ENCODE measurements at regions not wholly inside any gene's neighbourhood (a gene's known extent, or its start where the extent isn't known, plus 50 kb on each side); places are given as distances from the start of the nearest gene placed in this dataset.

DNA sequence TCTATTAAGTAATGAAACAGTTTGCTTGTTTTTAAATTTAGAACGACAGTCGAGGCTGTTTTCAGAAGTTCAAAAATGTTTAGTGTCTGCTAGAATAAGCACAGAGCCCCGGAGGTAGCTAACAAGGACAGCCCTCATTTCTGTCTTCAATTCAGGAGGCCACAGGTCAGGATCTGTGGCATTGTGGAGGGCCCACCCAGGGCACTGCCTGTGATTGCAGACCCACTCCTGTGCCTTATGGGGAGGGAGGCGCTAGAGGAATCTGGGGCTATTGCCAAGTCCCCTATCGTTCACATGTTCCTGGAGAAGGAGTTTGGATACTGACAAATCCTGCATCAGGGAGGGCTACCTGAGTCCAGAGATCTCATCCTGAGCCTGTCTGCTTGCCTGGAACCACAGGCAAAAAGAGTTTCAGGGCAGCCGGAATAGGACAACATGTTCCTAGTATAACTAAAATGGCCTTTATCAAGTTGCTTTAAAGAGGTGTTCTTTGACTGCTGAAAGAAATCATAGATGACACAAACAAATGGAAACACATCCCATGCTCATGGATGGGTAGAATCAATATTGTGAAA is 141.5 kb upstream of the ROPN1 start:
- intact Hi-C loops (cut with DNase I), result no loop called here
- 16 to 38% (median 19%) methylated on average over 6 of the region's 6 CpGs for WGBS, 3 donors
- DNase-seq, result no peak

DNA sequence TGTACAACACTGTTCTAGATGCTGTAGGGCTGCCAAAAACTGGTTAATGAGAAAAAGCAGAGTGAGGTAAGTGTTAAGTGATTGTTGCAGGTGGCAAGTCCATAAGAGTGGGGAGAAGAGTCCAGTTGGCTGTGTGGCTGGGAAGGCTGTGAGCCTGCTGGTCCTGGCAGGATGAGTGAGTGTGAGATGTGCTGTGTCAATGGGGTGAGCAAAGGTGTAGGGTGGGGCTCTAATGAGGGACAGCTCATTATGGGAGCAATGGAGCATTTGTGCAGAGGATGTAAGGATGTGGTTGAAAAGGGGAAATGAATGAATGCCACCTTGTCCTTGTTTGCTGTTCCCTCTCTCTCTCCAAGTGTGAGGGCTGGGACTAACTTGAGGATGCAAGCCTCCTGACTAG is 145.3 kb upstream of the ROPN1 start:
- intact Hi-C loops (cut with DNase I), result no loop called here
- Histone ChIP-seq H3K27me3 (no peaks in the 10 kb centered on the region), H3K4me1 (ENCODE audit: insufficient read depth) (peaks cover 8% of the 10 kb centered on the region), H3K9me3 (no peaks in the 10 kb centered on the region), H3K27ac (no peak overlapping the region), H3K4me3 (no peak overlapping the region), H3K36me3 (no peaks in the 10 kb centered on the region)
- DNase-seq, result no peak
- TF ChIP-seq EP300 (IDR thresholded peaks at IDR 0.05), result no peak
- no peak for TF ChIP-seq POLR2A (IDR thresholded peaks at IDR 0.05)
- TF ChIP-seq, protein P1, sequence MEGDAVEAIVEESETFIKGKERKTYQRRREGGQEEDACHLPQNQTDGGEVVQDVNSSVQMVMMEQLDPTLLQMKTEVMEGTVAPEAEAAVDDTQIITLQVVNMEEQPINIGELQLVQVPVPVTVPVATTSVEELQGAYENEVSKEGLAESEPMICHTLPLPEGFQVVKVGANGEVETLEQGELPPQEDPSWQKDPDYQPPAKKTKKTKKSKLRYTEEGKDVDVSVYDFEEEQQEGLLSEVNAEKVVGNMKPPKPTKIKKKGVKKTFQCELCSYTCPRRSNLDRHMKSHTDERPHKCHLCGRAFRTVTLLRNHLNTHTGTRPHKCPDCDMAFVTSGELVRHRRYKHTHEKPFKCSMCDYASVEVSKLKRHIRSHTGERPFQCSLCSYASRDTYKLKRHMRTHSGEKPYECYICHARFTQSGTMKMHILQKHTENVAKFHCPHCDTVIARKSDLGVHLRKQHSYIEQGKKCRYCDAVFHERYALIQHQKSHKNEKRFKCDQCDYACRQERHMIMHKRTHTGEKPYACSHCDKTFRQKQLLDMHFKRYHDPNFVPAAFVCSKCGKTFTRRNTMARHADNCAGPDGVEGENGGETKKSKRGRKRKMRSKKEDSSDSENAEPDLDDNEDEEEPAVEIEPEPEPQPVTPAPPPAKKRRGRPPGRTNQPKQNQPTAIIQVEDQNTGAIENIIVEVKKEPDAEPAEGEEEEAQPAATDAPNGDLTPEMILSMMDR (IDR thresholded peaks at IDR 0.05), result no peak

More for the DNA sequence above, 141.5 kb upstream of the ROPN1 start:
- Histone ChIP-seq H3K27ac (no peak overlapping the region), H3K27me3 (no peaks in the 10 kb centered on the region), H3K9me3 (no peaks in the 10 kb centered on the region), H3K36me3 (no peaks in the 10 kb centered on the region), H3K4me1 (ENCODE audit: insufficient read depth) (peaks cover 10% of the 10 kb centered on the region), H3K4me3 (no peak overlapping the region)
- TF ChIP-seq, protein P1 (IDR thresholded peaks at IDR 0.05), result no peak
- TF ChIP-seq EP300 (IDR thresholded peaks at IDR 0.05) (no peak), POLR2A (IDR thresholded peaks at IDR 0.05) (no peak)

DNA sequence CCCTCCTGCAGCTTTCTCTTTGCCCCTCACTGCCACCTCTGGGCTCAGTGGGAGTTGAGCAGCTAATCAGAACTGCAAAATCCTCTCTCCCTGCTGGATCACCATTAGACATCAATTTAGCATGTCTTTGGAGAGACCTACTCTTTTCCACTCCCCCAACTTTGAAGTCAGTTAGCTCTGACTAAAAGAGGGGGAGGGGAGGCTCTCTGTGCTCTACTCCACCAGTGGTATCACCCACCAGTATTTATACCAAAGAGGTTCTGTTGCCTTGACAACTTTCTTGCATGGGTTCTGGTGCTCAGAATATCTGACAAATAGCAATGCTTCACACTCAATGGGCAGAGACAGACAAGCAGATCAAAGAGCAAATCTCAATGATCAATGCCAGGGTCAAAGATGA is 146.2 kb upstream of the ROPN1 start:
- Histone ChIP-seq H3K9me3 (no peaks in the 10 kb centered on the region), H3K27me3 (no peaks in the 10 kb centered on the region), H3K4me1 (ENCODE audit: insufficient read depth) (peaks cover 3% of the 10 kb centered on the region), H3K36me3 (no peaks in the 10 kb centered on the region), H3K4me3 (no peak overlapping the region), H3K27ac (no peak overlapping the region)
- intact Hi-C loops (cut with DNase I), result no loop called here
- TF ChIP-seq POLR2A (IDR thresholded peaks at IDR 0.05) (no peak), EP300 (IDR thresholded peaks at IDR 0.05) (no peak)
- TF ChIP-seq, protein P1 (IDR thresholded peaks at IDR 0.05), result no peak
- no peak for DNase-seq

DNA sequence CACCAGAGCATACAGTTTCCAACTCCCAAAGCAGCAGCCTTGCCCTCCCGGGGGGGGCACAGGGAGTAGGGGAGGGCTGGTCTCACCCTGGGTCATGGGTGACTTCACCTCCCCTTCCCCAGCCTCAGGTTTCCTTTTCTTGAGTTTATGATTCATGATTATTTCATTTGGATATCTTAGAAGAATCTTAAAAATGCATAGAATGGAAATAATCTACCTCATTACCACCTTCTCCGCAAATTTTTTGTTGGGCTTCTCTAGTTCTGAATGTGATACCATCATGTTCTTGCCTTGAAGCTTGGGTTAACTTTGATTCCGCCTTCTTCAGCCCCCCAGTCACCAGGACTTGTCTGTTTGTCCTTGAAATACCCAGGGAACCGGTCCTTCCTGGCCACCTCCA is 148.8 kb upstream of the ROPN1 start:
- intact Hi-C loops (cut with DNase I), result no loop called here
- 68 to 78% (median 77%) methylated on average over 4 of the region's 4 CpGs for WGBS, 3 donors
- H3K9me3 ChIP-seq, result no peaks in the 10 kb centered on the region

More for the DNA sequence above, 148.8 kb upstream of the ROPN1 start:
- Histone ChIP-seq H3K27ac (no peak overlapping the region), H3K36me3 (no peaks in the 10 kb centered on the region), H3K4me1 (ENCODE audit: insufficient read depth) (no peaks in the 10 kb centered on the region), H3K4me3 (no peak overlapping the region), H3K27me3 (no peaks in the 10 kb centered on the region)
- no peak for DNase-seq
- TF ChIP-seq, protein P1 (IDR thresholded peaks at IDR 0.05), result no peak
- TF ChIP-seq POLR2A (IDR thresholded peaks at IDR 0.05) (no peak), EP300 (IDR thresholded peaks at IDR 0.05) (no peak)
